ENCODE measurements at regions not wholly inside any gene's neighbourhood (a gene's known extent, or its start where the extent isn't known, plus 50 kb on each side); places are given as distances from the start of the nearest gene placed in this dataset.

- no peak for TF ChIP-seq RNF2 (IDR thresholded peaks at IDR 0.05; ENCODE audit: borderline replicate concordance, low read depth, low read length, missing control alignments, poor library complexity, severe bottlenecking)
- TF ChIP-seq CBX8 (IDR thresholded peaks at IDR 0.05; ENCODE audit: borderline replicate concordance, low read depth, low read length) = no peak
- TF ChIP-seq TBP (IDR thresholded peaks at IDR 0.05; ENCODE audit: low read depth, low read length) = no peak
- TF ChIP-seq PHF8 (conservative IDR thresholded peaks at IDR 0.05; ENCODE audit: low read depth, low read length) = no peak
- no peak for TF ChIP-seq EP300 (IDR thresholded peaks at IDR 0.05; ENCODE audit: borderline replicate concordance in 1 of 2, low read depth in 2 of 2, low read length in 2 of 2)
- no peak for TF ChIP-seq SIN3A (conservative IDR thresholded peaks at IDR 0.05 in 1 of 2, IDR thresholded peaks at IDR 0.05 in 1 of 2; ENCODE audit: low read depth in 1 of 2, low read length in 2 of 2)
- no peak for TF ChIP-seq GTF2F1 (IDR thresholded peaks at IDR 0.05; ENCODE audit: borderline replicate concordance, low read depth, low read length)
- TF ChIP-seq BACH1 (IDR thresholded peaks at IDR 0.05; ENCODE audit: low read length) = no peak
These were observed 201.9 kb downstream of the PHETA1 start (continued) for GRCh38 chr12:111166779-111167540.
